ENCODE measurements at regions not wholly inside any gene's neighbourhood (a gene's known extent, or its start where the extent isn't known, plus 50 kb on each side); places are given as distances from the start of the nearest gene placed in this dataset.

GRCh38 chr2:217307023-217307422 lies 447.2 kb upstream of the TNP1 start:
- TF ChIP-seq, protein P1, sequence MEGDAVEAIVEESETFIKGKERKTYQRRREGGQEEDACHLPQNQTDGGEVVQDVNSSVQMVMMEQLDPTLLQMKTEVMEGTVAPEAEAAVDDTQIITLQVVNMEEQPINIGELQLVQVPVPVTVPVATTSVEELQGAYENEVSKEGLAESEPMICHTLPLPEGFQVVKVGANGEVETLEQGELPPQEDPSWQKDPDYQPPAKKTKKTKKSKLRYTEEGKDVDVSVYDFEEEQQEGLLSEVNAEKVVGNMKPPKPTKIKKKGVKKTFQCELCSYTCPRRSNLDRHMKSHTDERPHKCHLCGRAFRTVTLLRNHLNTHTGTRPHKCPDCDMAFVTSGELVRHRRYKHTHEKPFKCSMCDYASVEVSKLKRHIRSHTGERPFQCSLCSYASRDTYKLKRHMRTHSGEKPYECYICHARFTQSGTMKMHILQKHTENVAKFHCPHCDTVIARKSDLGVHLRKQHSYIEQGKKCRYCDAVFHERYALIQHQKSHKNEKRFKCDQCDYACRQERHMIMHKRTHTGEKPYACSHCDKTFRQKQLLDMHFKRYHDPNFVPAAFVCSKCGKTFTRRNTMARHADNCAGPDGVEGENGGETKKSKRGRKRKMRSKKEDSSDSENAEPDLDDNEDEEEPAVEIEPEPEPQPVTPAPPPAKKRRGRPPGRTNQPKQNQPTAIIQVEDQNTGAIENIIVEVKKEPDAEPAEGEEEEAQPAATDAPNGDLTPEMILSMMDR (IDR thresholded peaks at IDR 0.05), result no peak
- TF ChIP-seq EZH2 (IDR thresholded peaks at IDR 0.05; ENCODE audit: borderline replicate concordance, insufficient read depth, low read depth, low read length, poor library complexity, severe bottlenecking), result no peak
